ENCODE measurements at regions not wholly inside any gene's neighbourhood (a gene's known extent, or its start where the extent isn't known, plus 50 kb on each side); places are given as distances from the start of the nearest gene placed in this dataset.

DNA sequence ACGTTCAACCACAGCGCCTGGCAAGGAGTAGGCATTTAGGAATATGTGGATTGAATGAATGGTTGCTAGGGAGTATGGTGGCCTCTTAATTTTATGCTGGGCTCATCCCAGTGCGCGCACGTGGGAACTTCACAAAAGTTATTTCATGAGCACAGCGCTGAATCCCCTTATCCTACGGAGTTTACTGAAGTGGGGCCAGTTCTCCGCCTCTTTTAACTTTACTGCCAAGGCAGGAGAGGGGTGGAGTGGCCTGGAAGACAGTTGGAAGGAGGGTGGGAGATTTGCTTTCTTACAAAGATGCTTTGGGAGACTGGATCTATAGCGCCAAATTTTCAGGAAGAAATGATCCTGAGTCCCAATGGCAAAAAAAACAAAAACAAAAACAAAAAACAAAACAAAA, 326.5 kb downstream of the SH3GL2 start:
- ChIA-PET CTCF (no interaction called here), POLR2A (ENCODE audit: unreplicated experiment) (no interaction called here)
- Histone ChIP-seq H3K9me3 (ENCODE audit: control insufficient read depth, insufficient read depth, low read length) (no peaks in the 10 kb centered on the region), H4K8ac (ENCODE audit: low read depth in 2 of 2, low read length in 2 of 2) (no peak overlapping the region), H3K79me1 (ENCODE audit: low read depth in 1 of 2, low read length in 2 of 2) (no peaks in the 10 kb centered on the region), H2AFZ (replicated peaks; ENCODE audit: low read length, poor library complexity) (no peak overlapping the region), H3K56ac (ENCODE audit: extremely low read depth, insufficient read depth, low read length) (no peak overlapping the region), H3K18ac (ENCODE audit: low read depth, low read length) (no peak overlapping the region), H3K4me3 (ENCODE audit: insufficient read depth, low read depth, low read length) (no peak overlapping the region), H3K4me2 (ENCODE audit: low read depth, low read length) (no peak overlapping the region), H4K20me1 (ENCODE audit: insufficient read depth, low read length) (no peaks in the 10 kb centered on the region), H2BK20ac (ENCODE audit: low read depth, low read length) (no peak overlapping the region), H4K5ac (ENCODE audit: low read depth, low read length) (no peak overlapping the region), H3K14ac (replicated peaks; ENCODE audit: low read depth, low read length) (no peak overlapping the region), H3K27me3 (ENCODE audit: control insufficient read depth, insufficient read depth, low read length) (peaks cover 25% of the 10 kb centered on the region), H3K23ac (ENCODE audit: low read depth, low read length) (no peak overlapping the region), H3K9ac (ENCODE audit: low read depth, low read length) (no peak overlapping the region), H2BK5ac (ENCODE audit: low read depth, low read length, poor library complexity, severe bottlenecking) (no peak overlapping the region), H3K4me1 (ENCODE audit: control insufficient read depth, insufficient read depth, low read length) (no peaks in the 10 kb centered on the region), H3K27ac (ENCODE audit: insufficient read depth, low read length) (no peak overlapping the region), H2BK120ac (ENCODE audit: low read depth, low read length) (no peak overlapping the region), H3K9me1 (ENCODE audit: insufficient read depth, low read length) (no peaks in the 10 kb centered on the region), H3K4ac (ENCODE audit: low read depth, low read length) (no peak overlapping the region), H4K91ac (ENCODE audit: insufficient read depth, low read depth, low read length) (no peak overlapping the region), H2BK15ac (ENCODE audit: low read depth, low read length) (no peak overlapping the region), H2AK9ac (replicated peaks; ENCODE audit: low read depth, low read length, poor library complexity) (no peak overlapping the region), H3K36me3 (ENCODE audit: control insufficient read depth, insufficient read depth, low read length) (no peaks in the 10 kb centered on the region), H2AK5ac (ENCODE audit: low read depth, low read length) (no peak overlapping the region)
- DNase-seq, result no peak
- no TSS peak for BruUV-seq (replicated peaks)
- ATAC-seq (ENCODE audit: low read depth), result no peak
- TF ChIP-seq, protein P1, sequence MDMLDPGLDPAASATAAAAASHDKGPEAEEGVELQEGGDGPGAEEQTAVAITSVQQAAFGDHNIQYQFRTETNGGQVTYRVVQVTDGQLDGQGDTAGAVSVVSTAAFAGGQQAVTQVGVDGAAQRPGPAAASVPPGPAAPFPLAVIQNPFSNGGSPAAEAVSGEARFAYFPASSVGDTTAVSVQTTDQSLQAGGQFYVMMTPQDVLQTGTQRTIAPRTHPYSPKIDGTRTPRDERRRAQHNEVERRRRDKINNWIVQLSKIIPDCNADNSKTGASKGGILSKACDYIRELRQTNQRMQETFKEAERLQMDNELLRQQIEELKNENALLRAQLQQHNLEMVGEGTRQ (IDR thresholded peaks at IDR 0.05; ENCODE audit: low read depth, low read length), result no peak
- TF ChIP-seq RFX5 (IDR thresholded peaks at IDR 0.05; ENCODE audit: low read depth, low read length), result no peak
- TF ChIP-seq SMC3 (IDR thresholded peaks at IDR 0.05; ENCODE audit: low read depth, low read length), result no peak
- no peak for TF ChIP-seq MAFK (IDR thresholded peaks at IDR 0.05; ENCODE audit: low read depth, low read length)
- dilution Hi-C loops (cut with HindIII; ENCODE audit: low sequenced_read_pairs, unreplicated experiment), result no loop called here
- intact Hi-C loops (cut with micrococcal nuclease), result no loop called here
- WGBS, 2 experiments (ENCODE audit: extremely low coverage in 2 of 2, insufficient read length in 1 of 2), result no CpG with 5 or more reads among the region's 9 CpGs
- in situ Hi-C loops (cut with MboI; ENCODE audit: low sequenced_read_pairs), result no loop called here
